Lower leg skin (tissue), 3 donors: ENCODE measurements at regions not wholly inside any gene's neighbourhood (a gene's known extent, or its start where the extent isn't known, plus 50 kb on each side); places are given as distances from the start of the nearest gene placed in this dataset.

ENCODE experiments used
- POLR2A ChIP-seq, 2 donors: fragments of 450-650 bp; IDR thresholded peaks; one replicate each; pipeline ENCODE4 v1.6.1; 2016 to 2017; ENCODE audit warnings: antibody characterized with exemption in 2 of 2, mild to moderate bottlenecking in 1 of 2, moderate library complexity in 1 of 2
- TF ChIP-seq, protein P1 (sequence below), 3 donors: fragments of 450-650 bp; IDR thresholded peaks; one replicate each; pipeline ENCODE4 v1.5.1; 2016; ENCODE audit warnings: antibody characterized with exemption in 3 of 3, mild to moderate bottlenecking in 3 of 3, moderate library complexity in 2 of 3

DNA sequence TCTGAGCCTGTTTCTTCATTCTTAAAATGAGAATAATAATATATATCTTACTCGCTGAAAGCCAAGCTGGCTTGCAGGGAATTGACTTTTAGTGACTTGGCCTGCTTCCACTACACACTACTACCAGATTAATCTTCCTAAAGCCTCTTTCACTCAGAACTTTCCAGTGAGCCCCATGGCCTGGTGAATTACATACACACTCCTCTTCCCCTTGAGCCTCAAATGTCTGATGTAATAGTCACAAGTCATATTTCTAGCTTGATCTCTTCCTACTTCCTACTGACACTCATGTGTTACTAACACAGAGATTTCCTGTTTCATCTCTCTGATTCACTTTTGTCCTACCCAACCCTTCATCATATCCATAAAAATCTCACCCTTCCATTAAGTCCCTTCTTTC lies 82.7 kb upstream of the SOX2 start:
- TF ChIP-seq, protein P1, sequence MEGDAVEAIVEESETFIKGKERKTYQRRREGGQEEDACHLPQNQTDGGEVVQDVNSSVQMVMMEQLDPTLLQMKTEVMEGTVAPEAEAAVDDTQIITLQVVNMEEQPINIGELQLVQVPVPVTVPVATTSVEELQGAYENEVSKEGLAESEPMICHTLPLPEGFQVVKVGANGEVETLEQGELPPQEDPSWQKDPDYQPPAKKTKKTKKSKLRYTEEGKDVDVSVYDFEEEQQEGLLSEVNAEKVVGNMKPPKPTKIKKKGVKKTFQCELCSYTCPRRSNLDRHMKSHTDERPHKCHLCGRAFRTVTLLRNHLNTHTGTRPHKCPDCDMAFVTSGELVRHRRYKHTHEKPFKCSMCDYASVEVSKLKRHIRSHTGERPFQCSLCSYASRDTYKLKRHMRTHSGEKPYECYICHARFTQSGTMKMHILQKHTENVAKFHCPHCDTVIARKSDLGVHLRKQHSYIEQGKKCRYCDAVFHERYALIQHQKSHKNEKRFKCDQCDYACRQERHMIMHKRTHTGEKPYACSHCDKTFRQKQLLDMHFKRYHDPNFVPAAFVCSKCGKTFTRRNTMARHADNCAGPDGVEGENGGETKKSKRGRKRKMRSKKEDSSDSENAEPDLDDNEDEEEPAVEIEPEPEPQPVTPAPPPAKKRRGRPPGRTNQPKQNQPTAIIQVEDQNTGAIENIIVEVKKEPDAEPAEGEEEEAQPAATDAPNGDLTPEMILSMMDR (IDR thresholded peaks at IDR 0.05): no peak
- TF ChIP-seq POLR2A (IDR thresholded peaks at IDR 0.05): no peak
